AML-193 (cell line): ENCODE measurements at regions not wholly inside any gene's neighbourhood (a gene's known extent, or its start where the extent isn't known, plus 50 kb on each side); places are given as distances from the start of the nearest gene placed in this dataset.
"Not testable (repeated sequence)": the region's sequence is repeated elsewhere in the genome, so short reads cannot be mapped to it uniquely, and the experiment has no call there.

ENCODE experiments used
- DNase-seq, 2 experiments: peaks; one replicate each; lab custom pipeline; 2025; lab: John Stamatoyannopoulos, UW

DNA sequence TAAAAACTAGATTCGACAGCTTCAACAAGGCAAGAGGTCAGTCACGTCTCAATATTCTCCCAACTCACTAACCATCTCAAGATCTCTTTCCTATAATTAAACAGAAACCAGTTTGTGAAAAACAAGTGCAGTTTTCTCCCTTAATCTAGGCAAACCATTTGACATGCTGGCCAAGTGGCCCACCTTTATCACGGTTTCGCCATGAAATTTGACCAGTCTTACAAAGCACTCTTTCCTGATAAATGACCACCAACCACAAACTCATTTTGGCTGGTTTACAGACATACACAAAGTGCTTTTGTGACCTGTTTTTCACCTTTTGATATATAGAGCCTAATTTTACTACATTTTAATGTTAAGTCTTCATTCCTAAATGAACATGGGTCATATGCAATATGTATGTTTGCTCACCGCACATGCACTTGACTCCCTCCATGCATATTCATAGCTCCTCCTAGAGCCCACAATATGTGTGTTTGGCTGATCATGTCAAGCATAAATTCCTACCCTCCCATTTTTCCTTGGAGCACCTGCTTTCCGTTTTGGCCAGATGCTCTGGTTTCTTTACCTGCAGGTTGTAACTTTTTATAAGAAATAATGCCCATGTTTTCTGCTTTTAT lies 385.1 kb downstream of the RAD51AP2 start:
- no peak for DNase-seq

- not testable (repeated sequence) for DNase-seq
Observed at GRCh38 chr2:17130627-17131026, 387.6 kb downstream of the RAD51AP2 start.

DNA sequence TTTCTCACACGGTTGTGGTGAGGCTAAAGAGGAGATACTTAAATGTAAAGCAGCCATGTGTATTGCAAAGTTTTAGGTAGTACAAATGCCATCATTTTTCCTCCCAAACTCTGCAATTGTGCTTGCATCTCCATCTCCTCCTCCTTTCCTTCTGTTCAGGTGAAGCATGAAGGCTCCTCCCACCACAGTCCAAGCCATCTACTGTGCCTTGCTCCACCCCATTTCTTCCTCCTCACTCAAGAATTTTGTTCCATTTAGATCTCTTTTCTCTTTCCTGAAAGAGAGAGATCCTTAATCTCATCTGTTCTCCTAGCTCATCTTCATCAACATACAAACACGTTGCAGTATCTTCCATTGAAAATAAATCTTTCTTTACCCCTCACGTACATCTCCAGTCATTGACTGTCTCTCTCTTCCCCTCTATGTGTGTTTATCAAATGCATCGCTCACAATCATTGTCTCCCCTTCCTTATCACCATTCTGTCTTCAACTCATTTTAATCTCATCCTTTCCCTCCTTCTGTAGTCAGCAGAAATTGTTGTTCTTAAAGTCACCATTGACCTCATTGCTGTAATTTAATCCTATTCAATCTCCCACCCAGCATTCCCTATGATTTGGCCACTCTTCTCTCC lies 392.1 kb downstream of the RAD51AP2 start:
- DNase-seq = no peak

DNA sequence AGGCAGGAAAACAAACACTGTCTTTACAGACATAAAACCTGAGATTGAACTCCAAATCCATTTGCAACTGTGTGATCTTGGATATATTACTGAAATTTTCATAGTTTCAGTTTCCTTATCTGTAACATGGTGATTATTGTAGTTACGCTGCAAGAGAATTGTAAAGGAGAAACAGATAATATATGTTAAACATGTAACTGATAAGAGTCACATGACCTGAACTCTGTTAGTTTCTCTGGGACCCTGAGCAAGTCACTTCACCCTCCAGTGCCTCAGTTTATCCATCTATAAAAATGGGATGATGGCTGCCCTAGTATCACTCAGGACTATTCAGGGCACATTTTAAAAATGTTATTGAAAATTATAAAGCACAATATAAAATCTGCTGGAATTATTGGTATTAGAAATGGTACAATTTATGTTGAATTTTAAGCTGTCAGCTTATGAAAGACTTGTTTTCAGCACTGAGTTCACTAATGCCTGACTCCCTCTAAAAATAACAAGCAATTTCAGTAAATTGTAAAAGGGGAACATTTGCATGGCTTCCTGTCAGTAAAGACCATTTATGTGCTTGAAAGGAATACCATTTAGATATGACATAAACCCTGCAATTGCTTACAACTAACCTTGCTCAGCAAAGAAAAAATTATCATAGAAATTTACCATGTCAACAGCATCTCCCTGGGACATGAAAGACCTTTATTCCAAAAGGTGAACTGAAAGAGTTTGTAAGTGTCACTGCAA lies 393.5 kb downstream of the RAD51AP2 start:
- DNase-seq = no peak

- DNase-seq = no peak
Observed at GRCh38 chr2:17122887-17123501, 395.2 kb downstream of the RAD51AP2 start.

DNA sequence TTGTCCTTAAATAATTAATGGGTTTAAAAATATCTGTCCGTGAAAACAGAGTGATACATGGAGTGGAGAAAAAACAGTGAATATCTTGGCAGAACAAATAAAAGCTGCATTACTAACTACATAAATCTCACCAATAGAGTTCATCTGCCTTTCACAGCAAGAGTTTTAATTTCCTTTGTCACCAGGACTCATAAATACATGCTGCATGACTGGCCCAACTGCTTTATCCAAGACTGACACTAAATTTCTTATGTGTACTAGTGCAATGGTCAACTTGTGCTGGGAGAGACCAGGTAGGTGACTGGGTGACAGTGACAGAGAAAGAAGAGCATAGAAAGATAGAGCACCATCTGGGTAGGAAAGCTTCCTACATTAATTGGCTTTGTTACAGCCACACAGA lies 402.8 kb downstream of the RAD51AP2 start:
- DNase-seq = no peak

DNA sequence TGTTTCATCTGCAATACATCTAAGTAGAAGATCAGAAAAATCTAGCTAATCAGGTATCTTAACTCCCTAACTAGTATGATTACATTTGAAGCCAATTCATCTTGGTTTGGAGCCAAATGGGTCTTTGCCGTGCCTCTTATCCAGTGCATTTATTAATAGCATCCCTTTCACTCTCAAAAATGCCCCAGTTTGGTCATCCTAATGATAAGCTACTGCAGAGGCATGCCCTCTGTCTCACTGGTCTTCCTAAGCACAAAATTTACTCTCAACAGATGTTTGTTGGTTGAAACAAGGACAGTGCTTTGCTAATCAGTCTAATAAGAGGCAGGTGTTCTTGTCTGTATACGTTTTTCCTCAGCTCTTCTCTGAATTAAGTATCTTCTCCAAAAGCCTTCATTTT lies 403.2 kb downstream of the RAD51AP2 start:
- DNase-seq = no peak

GRCh38 chr2:17107871-17108270 lies 410.4 kb downstream of the RAD51AP2 start:
- DNase-seq = no peak

DNA sequence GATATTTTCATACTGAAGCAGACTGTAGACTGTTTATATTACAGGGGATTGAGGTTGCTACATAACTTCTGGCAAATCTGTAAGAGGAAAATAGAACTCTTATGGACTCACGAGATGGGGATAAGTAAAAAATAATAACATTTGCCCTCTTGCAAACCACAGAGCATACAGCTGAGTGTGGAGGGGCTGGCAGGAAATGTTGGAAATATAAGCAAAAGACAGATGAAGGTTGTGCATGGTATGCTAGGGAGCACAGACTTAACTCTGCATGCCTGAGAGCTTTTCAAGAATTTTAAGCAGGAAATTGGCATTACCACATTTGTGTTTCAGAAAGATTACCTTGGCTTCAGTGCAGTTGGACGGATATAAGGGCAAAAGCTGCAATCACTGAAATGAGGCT lies 411.1 kb downstream of the RAD51AP2 start:
- no peak for DNase-seq

- DNase-seq = no peak
Observed at GRCh38 chr2:17106418-17106817, 411.8 kb downstream of the RAD51AP2 start.

DNA sequence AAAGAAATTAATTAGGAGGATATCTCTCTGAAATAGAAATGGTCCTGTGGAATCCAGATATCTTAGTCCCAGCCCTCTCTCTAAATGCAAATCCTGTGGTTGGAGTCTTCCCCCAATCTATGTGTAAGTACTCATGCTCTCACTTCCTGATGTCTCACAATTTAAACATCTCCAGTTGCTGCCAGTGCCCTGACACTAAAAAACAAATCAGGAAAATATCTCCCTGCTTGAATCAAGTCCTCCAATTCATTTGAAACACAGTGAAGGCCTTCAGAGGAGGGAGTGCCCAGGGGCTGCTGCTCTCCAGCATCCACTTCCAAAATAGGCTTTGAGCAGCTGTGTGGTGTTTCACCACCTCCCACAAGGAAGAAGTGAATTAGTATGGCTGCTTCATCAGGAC lies 413.8 kb downstream of the RAD51AP2 start:
- no peak for DNase-seq

DNA sequence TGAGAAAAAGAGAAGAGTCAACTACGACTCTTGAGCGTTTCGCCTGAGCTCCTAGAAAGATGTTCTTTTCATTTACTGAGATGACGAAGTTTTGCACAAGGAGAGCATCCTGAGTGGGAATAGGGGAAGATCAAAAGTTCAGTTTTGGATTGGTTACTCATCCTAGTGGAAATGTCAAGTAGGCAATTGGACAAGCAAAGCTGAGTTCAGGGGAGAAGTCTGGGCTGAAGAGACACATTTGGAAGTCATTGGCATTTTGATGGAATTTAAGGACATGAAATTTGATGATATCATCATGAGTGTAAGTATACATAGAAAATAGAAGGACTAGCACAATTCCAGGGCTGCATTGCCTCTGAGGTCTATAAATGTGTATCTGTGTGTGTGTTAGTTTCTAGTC lies 416.6 kb downstream of the RAD51AP2 start:
- no peak for DNase-seq

DNA sequence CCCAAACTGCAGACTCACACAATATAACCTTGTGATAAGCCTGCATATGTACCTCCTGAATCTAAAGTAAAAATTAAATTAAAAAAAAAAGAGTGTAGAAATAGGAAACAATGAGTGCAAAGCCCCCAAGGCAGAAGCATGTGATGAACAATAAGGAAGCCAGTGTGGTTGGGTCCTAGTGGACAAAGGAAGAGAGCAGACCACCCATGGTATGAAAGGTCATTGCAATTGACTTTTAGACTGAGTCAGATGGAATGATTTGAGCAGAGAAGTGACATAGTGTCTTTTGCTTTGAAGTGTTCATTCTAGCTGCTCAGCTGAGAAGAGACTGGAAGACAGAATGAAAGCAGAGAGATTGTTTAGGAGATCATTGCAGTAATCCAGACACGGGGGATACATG lies 417.1 kb downstream of the RAD51AP2 start:
- DNase-seq = no peak

DNA sequence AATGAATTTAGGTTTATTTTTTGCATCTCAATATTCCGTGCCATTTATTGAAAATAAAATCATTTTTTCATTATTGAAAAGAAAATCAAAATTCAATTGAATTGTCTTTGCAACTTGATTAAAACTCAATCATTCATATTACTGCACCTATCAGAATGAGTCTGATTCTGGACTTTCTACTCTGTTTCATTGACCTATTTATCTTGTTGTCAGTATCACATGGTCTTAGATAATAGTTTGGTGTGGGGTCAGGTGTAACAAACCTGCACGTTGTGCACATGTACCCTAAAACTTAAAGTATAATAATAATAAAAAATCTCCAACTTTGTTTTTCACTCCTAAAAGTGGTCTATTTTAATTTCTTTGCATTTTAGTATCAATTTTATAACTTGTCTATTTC lies 422.9 kb downstream of the RAD51AP2 start:
- DNase-seq = no peak

GRCh38 chr2:17093712-17094111 lies 424.5 kb downstream of the RAD51AP2 start:
- DNase-seq = no peak

GRCh38 chr2:17086990-17087389 lies 421.4 kb upstream of the CYRIA start:
- no peak for DNase-seq

GRCh38 chr2:17085546-17086202 lies 420.0 kb upstream of the CYRIA start:
- DNase-seq = no peak

DNA sequence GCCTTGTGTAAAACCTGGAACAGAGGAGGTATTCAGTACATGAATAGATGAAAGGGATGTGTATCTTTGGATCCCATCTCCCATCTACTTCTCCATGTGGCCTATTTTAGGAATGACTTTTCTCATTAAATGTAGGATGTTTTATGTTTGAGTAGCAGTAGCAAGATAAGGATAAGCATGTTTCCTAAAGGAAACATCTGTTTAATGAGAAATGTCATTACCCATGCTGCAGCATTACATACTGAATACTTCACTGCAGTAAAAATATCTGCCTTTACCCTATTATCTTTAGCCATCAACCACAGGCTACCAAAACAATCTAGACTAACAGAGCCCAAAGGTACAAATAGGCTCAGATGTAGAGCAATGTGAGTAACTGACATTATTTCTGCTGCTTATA lies 419.2 kb upstream of the CYRIA start:
- no peak for DNase-seq

DNA sequence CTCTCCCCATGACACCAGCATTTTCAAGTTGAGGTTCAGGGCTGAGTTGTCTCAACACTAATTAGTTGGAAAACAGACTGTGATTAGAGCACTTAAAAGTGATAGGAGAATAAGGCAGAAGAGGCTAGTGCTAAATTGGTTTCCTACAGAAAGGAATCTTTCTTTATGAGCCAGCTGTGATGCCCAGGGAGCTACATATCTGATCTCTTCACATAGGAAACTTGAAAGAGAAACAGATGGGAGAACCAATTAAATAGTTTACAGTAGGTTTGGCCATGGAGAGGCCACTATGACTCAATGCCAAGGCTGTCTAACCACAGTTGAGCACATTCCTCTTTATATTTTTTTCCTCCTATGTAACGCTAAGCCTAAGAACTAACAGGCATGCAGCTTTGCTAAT lies 418.3 kb upstream of the CYRIA start:
- no peak for DNase-seq

GRCh38 chr2:17079262-17079661 lies 413.6 kb upstream of the CYRIA start:
- DNase-seq = no peak

DNA sequence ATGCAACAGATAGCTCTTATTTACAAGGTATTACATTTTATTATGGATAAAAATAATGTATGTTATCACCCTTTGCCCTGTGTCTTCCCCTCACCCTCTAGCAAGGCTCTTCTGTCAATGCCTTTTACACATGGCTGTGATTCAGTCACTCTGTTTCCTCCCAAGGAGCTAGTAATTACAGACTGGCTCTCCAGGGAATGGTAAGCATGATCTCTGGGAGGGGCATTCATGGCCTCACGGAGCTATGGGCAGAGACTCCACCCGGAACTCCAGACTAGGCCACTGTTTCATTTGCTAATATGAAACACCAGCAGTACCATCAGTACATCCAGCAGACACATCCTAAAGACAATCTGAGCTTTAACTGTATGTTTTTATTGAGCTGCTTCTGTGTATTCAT lies 410.9 kb upstream of the CYRIA start:
- DNase-seq = no peak

DNA sequence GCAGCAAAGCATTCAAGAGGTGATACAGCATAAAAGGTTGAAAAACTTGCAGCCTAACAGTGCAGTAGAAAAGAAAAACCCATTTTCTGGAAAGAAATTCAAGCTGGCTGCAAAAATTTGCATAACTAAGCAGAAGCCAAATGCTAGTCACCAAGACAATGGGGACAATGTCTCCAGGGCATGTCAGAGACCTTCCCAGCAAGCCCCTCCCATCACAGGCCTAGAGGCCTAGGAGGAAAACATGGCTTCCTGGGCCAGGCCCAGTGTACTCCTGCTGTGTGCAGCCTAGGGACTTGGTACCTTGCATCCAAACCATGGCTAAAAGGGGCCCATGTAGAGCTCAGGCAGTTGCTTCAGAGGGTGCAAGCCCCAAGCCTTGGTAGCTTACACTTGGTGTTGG lies 405.1 kb upstream of the CYRIA start:
- no peak for DNase-seq

DNA sequence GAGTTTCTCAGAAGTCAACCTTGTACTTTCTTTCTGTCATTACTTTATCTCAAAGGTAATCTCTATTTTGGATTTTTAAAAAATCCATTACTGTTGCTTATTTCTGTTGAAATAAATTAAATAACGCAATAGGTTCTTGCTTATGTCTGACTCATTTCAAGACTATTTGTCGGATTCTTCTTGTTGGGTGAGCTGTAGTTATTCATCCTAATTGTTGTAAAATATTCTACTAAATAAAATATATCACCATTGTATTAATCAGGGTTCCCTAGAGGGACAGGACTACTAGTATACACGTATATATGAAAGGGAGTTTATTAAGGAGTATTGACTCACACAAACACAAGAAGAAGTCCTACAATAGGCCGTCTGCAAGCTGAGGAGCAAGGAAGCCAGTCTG lies 403.9 kb upstream of the CYRIA start:
- no peak for DNase-seq
